WTC11 (cell line): ENCODE measurements at regions not wholly inside any gene's neighbourhood (a gene's known extent, or its start where the extent isn't known, plus 50 kb on each side); places are given as distances from the start of the nearest gene placed in this dataset.

Experiments used
- ATAC-seq: fragments of 200-7000 bp; cut with Tn5 transposase; 2 replicates; pipeline ENCODE4 v1.10.0; 2021; ENCODE audit warnings: mild to moderate bottlenecking, moderate library complexity
- CTCF ChIA-PET: fragments of 300-600 bp; sonication (Branson Sonifier 250); formaldehyde crosslinking; loops from one replicate; lab custom pipeline; 2021; ENCODE audit warnings: antibody characterized with exemption; lab: Charles Lee
- POLR2A ChIA-PET: fragments of 350-600 bp; sonication (Branson Sonifier 250); formaldehyde crosslinking; loops from one replicate; lab custom pipeline; 2021; ENCODE audit warnings: antibody characterized with exemption; lab: Charles Lee
- DNase-seq: peaks from one replicate; pipeline ENCODE4 v3.0.0; 2021; ENCODE audit warnings: low spot score
- H3K27ac Mint-ChIP-seq: 2 replicates; pipeline ENCODE4 v1.8.0; 2021; ENCODE audit warnings: mixed read lengths
- H3K27me3 Mint-ChIP-seq: 2 replicates; pipeline ENCODE4 v1.8.0; 2021; ENCODE audit warnings: low read depth, mild to moderate bottlenecking, moderate library complexity, mixed read lengths
- H3K36me3 Mint-ChIP-seq: 2 replicates; pipeline ENCODE4 v1.8.0; 2021; ENCODE audit warnings: mixed read lengths
- H3K4me1 Mint-ChIP-seq: 2 replicates; pipeline ENCODE4 v1.8.0; 2022; ENCODE audit warnings: mixed read lengths
- H3K4me3 Mint-ChIP-seq: 2 replicates; pipeline ENCODE4 v1.8.0; 2021; ENCODE audit warnings: mild to moderate bottlenecking, moderate library complexity, mixed read lengths
- H3K9me3 Mint-ChIP-seq: 2 replicates; pipeline ENCODE4 v1.8.0; 2021; ENCODE audit warnings: mixed read lengths
- ARID4B ChIP-seq: sonication (generic); formaldehyde crosslinking; IDR thresholded peaks from 2 replicates; pipeline ENCODE4 v1.8.0; 2023; ENCODE audit warnings: missing genetic modification reagents, mild to moderate bottlenecking, borderline replicate concordance
- CREM ChIP-seq: sonication (generic); formaldehyde crosslinking; IDR thresholded peaks from 2 replicates; pipeline ENCODE4 v1.8.1; 2022; ENCODE audit warnings: mild to moderate bottlenecking, missing genetic modification reagents, moderate library complexity
- MYBL2 ChIP-seq: sonication (generic); formaldehyde crosslinking; IDR thresholded peaks from 2 replicates; pipeline ENCODE4 v1.8.1; 2023; ENCODE audit warnings: mild to moderate bottlenecking, moderate library complexity, missing genetic modification reagents
- SMAD3 ChIP-seq: sonication (generic); formaldehyde crosslinking; IDR thresholded peaks from 2 replicates; pipeline ENCODE4 v1.8.0; 2022; ENCODE audit warnings: missing genetic modification reagents, mild to moderate bottlenecking, borderline replicate concordance
- ZBTB21 ChIP-seq: sonication (generic); formaldehyde crosslinking; IDR thresholded peaks from 2 replicates; pipeline ENCODE4 v1.8.1; 2023; ENCODE audit warnings: mild to moderate bottlenecking, missing genetic modification reagents, borderline replicate concordance
- ZNF121 ChIP-seq: sonication (generic); formaldehyde crosslinking; IDR thresholded peaks from 2 replicates; pipeline ENCODE4 v1.8.0; 2023; ENCODE audit warnings: missing genetic modification reagents
- ZNF232 ChIP-seq: sonication (generic); formaldehyde crosslinking; IDR thresholded peaks from 2 replicates; pipeline ENCODE4 v1.8.0; 2022; ENCODE audit warnings: mild to moderate bottlenecking, missing genetic modification reagents
- ZNF263 ChIP-seq: sonication (generic); formaldehyde crosslinking; IDR thresholded peaks from 2 replicates; pipeline ENCODE4 v1.8.1; 2022; ENCODE audit warnings: low read depth, mild to moderate bottlenecking, moderate library complexity, missing genetic modification reagents
- ZNF317 ChIP-seq: sonication (generic); formaldehyde crosslinking; IDR thresholded peaks from 2 replicates; pipeline ENCODE4 v1.8.1; 2023; ENCODE audit warnings: low read depth, mild to moderate bottlenecking, moderate library complexity, missing genetic modification reagents, borderline replicate concordance
- ZNF416 ChIP-seq: fragments of 250-450 bp; sonication (Bioruptor Pico); IDR thresholded peaks from 2 replicates; pipeline ENCODE4 v1.9.0; 2021; ENCODE audit warnings: mild to moderate bottlenecking, inconsistent platforms
- ZNF671 ChIP-seq: fragments of 250-450 bp; sonication (Bioruptor Pico); IDR thresholded peaks from 2 replicates; pipeline ENCODE4 v1.8.0; 2021; ENCODE audit warnings: mild to moderate bottlenecking
- TF ChIP-seq, protein P1 (sequence below): fragments of 250-450 bp; sonication (Bioruptor Pico); IDR thresholded peaks from 2 replicates; pipeline ENCODE4 v1.8.0; 2021; ENCODE audit warnings: mild to moderate bottlenecking
- TF ChIP-seq, protein P2 (sequence below): fragments of 250-450 bp; sonication (Bioruptor Pico); conservative IDR thresholded peaks from 2 replicates; pipeline ENCODE4 v1.9.0; 2021; ENCODE audit warnings: mild to moderate bottlenecking
- TF ChIP-seq, protein P3 (sequence below): fragments of 250-450 bp; sonication (Bioruptor Pico); IDR thresholded peaks from 2 replicates; pipeline ENCODE4 v1.9.0; 2021; ENCODE audit warnings: mild to moderate bottlenecking
- TF ChIP-seq, protein P4 (sequence below): fragments of 250-450 bp; sonication (Bioruptor Pico); IDR thresholded peaks from 2 replicates; pipeline ENCODE4 v1.9.0; 2021; ENCODE audit warnings: mild to moderate bottlenecking, borderline replicate concordance

DNA sequence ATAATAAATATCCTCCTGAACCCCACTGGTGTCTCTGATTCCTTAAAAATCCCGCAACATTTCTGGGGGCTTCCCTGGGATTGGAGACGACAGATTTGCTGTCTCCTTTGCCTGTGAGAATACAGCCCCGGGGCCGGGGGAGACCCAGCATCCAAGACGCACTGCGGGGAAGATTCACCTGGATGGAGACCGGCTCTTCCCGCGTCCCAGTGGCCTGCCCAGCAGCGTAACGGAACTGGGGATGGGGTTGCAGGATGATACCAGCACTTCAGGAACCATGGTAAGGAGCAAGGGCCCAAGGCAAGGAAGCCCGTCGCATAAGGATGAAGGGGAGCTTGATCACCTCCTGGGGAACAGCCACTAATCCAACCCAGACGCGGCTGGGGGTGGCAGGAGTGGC is 53.3 kb upstream of the OR4C15 start:
- ChIA-PET CTCF (no interaction called here), POLR2A (no interaction called here)
- DNase-seq = no peak
- H3K4me3 Mint-ChIP-seq = no peak overlapping the region
- H3K27ac Mint-ChIP-seq = no peak overlapping the region
- TF ChIP-seq MYBL2 (CRISPR knock-in tag) (no peak), ZNF317 (CRISPR knock-in tag) (no peak), ZNF263 (CRISPR knock-in tag) (no peak), ZNF416 (CRISPR knock-in tag) (no peak), ARID4B (no peak), ZNF121 (no peak), ZNF232 (no peak)
- TF ChIP-seq, protein P1, sequence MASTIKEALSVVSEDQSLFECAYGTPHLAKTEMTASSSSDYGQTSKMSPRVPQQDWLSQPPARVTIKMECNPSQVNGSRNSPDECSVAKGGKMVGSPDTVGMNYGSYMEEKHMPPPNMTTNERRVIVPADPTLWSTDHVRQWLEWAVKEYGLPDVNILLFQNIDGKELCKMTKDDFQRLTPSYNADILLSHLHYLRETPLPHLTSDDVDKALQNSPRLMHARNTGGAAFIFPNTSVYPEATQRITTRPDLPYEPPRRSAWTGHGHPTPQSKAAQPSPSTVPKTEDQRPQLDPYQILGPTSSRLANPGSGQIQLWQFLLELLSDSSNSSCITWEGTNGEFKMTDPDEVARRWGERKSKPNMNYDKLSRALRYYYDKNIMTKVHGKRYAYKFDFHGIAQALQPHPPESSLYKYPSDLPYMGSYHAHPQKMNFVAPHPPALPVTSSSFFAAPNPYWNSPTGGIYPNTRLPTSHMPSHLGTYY (CRISPR knock-in tag) = no peak
- TF ChIP-seq, protein P2, sequence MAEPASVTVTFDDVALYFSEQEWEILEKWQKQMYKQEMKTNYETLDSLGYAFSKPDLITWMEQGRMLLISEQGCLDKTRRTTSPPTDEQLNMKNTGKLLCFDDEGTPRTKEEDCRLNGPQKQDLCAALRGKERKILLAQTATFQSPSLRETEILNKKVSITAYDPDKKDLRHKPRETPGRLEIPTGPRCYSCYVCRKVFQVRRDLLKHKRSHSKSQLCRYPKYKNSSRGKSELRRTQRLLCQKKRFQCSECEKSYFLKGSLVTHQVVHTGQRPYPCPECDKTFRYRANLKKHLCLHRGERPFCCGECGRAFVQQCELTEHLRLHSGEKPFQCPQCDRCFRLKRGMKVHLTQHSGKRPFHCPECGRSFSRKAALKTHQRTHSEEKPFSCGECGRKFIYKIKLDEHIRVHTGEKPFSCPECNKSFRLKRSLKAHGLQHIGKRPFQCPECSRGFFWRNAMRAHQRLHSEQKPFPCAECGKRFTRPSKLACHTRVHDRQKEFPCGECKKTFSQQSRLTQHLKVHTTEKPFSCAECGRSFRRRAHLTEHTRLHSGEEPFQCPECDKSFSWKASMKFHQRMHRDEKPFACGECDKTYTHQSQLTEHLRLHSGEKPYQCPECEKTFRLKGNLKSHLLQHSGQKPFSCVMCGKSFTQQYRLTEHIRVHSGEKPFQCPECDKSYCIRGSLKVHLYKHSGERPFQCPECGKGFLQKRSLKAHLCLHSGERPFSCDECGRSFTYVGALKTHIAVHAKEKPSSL (CRISPR knock-in tag) = no peak
- TF ChIP-seq, protein P3, sequence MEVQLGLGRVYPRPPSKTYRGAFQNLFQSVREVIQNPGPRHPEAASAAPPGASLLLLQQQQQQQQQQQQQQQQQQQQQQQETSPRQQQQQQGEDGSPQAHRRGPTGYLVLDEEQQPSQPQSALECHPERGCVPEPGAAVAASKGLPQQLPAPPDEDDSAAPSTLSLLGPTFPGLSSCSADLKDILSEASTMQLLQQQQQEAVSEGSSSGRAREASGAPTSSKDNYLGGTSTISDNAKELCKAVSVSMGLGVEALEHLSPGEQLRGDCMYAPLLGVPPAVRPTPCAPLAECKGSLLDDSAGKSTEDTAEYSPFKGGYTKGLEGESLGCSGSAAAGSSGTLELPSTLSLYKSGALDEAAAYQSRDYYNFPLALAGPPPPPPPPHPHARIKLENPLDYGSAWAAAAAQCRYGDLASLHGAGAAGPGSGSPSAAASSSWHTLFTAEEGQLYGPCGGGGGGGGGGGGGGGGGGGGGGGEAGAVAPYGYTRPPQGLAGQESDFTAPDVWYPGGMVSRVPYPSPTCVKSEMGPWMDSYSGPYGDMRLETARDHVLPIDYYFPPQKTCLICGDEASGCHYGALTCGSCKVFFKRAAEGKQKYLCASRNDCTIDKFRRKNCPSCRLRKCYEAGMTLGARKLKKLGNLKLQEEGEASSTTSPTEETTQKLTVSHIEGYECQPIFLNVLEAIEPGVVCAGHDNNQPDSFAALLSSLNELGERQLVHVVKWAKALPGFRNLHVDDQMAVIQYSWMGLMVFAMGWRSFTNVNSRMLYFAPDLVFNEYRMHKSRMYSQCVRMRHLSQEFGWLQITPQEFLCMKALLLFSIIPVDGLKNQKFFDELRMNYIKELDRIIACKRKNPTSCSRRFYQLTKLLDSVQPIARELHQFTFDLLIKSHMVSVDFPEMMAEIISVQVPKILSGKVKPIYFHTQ = no peak
- no peak for ATAC-seq
- H3K27me3 Mint-ChIP-seq = no peaks in the 10 kb centered on the region; the same call in none of the 2 replicates
- H3K9me3 Mint-ChIP-seq = peaks cover 80% of the 10 kb centered on the region
- peaks cover 62% of the 10 kb centered on the region for H3K36me3 Mint-ChIP-seq
- H3K4me1 Mint-ChIP-seq = no peaks in the 10 kb centered on the region

DNA sequence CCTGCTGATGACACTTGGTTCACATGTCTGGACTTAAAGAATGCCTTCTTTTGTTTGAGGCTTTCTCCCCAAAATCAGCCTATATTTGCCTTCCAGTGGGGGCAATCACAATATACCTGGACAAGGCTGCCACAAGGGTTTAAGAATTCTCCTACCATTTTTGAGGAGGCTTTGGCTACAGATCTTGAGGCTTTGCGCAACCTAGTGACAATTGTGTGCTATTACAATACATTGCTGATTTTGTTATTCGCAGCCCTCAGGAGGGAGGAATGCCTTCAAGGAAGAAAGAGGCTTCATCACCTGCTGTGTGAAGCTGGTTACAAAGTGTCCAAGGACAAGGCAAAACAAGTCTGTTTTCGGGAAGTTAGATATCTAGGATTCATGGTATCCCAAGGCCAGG is 50.8 kb upstream of the OR4C15 start:
- ATAC-seq (no peak), DNase-seq (no peak)
- Mint-ChIP-seq H3K27ac (no peak overlapping the region), H3K9me3 (peaks cover 74% of the 10 kb centered on the region), H3K27me3 (no peaks in the 10 kb centered on the region; the same call in 1 of the 2 replicates), H3K36me3 (peaks cover 50% of the 10 kb centered on the region), H3K4me1 (no peaks in the 10 kb centered on the region), H3K4me3 (no peak overlapping the region)
- TF ChIP-seq ZNF671 (no peak), SMAD3 (CRISPR knock-in tag) (no peak), CREM (CRISPR knock-in tag) (no peak), ZBTB21 (no peak)
- TF ChIP-seq, protein P4, sequence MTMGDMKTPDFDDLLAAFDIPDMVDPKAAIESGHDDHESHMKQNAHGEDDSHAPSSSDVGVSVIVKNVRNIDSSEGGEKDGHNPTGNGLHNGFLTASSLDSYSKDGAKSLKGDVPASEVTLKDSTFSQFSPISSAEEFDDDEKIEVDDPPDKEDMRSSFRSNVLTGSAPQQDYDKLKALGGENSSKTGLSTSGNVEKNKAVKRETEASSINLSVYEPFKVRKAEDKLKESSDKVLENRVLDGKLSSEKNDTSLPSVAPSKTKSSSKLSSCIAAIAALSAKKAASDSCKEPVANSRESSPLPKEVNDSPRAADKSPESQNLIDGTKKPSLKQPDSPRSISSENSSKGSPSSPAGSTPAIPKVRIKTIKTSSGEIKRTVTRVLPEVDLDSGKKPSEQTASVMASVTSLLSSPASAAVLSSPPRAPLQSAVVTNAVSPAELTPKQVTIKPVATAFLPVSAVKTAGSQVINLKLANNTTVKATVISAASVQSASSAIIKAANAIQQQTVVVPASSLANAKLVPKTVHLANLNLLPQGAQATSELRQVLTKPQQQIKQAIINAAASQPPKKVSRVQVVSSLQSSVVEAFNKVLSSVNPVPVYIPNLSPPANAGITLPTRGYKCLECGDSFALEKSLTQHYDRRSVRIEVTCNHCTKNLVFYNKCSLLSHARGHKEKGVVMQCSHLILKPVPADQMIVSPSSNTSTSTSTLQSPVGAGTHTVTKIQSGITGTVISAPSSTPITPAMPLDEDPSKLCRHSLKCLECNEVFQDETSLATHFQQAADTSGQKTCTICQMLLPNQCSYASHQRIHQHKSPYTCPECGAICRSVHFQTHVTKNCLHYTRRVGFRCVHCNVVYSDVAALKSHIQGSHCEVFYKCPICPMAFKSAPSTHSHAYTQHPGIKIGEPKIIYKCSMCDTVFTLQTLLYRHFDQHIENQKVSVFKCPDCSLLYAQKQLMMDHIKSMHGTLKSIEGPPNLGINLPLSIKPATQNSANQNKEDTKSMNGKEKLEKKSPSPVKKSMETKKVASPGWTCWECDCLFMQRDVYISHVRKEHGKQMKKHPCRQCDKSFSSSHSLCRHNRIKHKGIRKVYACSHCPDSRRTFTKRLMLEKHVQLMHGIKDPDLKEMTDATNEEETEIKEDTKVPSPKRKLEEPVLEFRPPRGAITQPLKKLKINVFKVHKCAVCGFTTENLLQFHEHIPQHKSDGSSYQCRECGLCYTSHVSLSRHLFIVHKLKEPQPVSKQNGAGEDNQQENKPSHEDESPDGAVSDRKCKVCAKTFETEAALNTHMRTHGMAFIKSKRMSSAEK (CRISPR knock-in tag) = no peak
- ChIA-PET CTCF (no interaction called here), POLR2A (no interaction called here)
